HAP-1 (cell line): ENCODE measurements at regions not wholly inside any gene's neighbourhood (a gene's known extent, or its start where the extent isn't known, plus 50 kb on each side); places are given as distances from the start of the nearest gene placed in this dataset.

ENCODE experiments used
- DNase-seq, 2 experiments: peaks; one replicate each; pipeline ENCODE4 v3.0.0-alpha.2; 2016 to 2020; ENCODE audit warnings: low spot score in 2 of 2
- H3K27me3 ChIP-seq: fragments of 250-450 bp; sonication (Bioruptor Pico); 2 replicates; pipeline ENCODE4 v1.5.1; 2020; ENCODE audit warnings: low read depth, mild to moderate bottlenecking, moderate library complexity
- H3K36me3 ChIP-seq: fragments of 250-450 bp; sonication (Bioruptor Pico); replicated peaks from 2 replicates; pipeline ENCODE4 v1.5.1; 2020; ENCODE audit warnings: mild to moderate bottlenecking
- H3K4me1 ChIP-seq: fragments of 250-450 bp; sonication (Bioruptor Pico); 2 replicates; pipeline ENCODE4 v1.5.1; 2020; ENCODE audit warnings: mild to moderate bottlenecking
- H3K4me3 ChIP-seq: fragments of 250-450 bp; sonication (Bioruptor Pico); 2 replicates; pipeline ENCODE4 v1.5.1; 2020; ENCODE audit warnings: mild to moderate bottlenecking, moderate library complexity
- H3K9me3 ChIP-seq: fragments of 250-450 bp; sonication (Bioruptor Pico); 2 replicates; pipeline ENCODE4 v1.5.1; 2020; ENCODE audit warnings: mild to moderate bottlenecking, moderate library complexity
- in situ Hi-C: fragments of 300-500 bp; cut with MboI; formaldehyde crosslinking; loops from 3 replicates; pipeline ENCODE4 v1.14.3; 2020; ENCODE audit warnings: low sequenced_read_pairs, inconsistent platforms, mixed read lengths

- in situ Hi-C loops = no loop called here
- DNase-seq = no peak
- Histone ChIP-seq H3K27me3 (0 out of 2 replicates have a peak, but pooled peaks cover 4% of the 10 kb centered on the region), H3K4me3 (no peak overlapping the region), H3K4me1 (no peaks in the 10 kb centered on the region), H3K36me3 (no peaks in the 10 kb centered on the region), H3K9me3 (no peaks in the 10 kb centered on the region)
These were observed 1497.4 kb upstream of the CADM2 start for GRCh38 chr3:83461411-83461810.

GRCh38 chr3:83477563-83477962 is 1481.2 kb upstream of the CADM2 start:
- DNase-seq = no peak
- in situ Hi-C loops = no loop called here
- no peak overlapping the region for H3K4me3 ChIP-seq
- no peaks in the 10 kb centered on the region for H3K4me1 ChIP-seq
- H3K27me3 ChIP-seq = no peaks in the 10 kb centered on the region
- H3K36me3 ChIP-seq = no peaks in the 10 kb centered on the region
- H3K9me3 ChIP-seq = no peaks in the 10 kb centered on the region

- in situ Hi-C loops = no loop called here
- Histone ChIP-seq H3K27me3 (no peaks in the 10 kb centered on the region), H3K36me3 (no peaks in the 10 kb centered on the region), H3K4me1 (no peaks in the 10 kb centered on the region), H3K4me3 (no peak overlapping the region), H3K9me3 (no peaks in the 10 kb centered on the region)
- no peak for DNase-seq
These were observed 1476.3 kb upstream of the CADM2 start for GRCh38 chr3:83482402-83483070.

GRCh38 chr3:83496462-83496861 is 1462.3 kb upstream of the CADM2 start:
- no peaks in the 10 kb centered on the region for H3K9me3 ChIP-seq
- H3K4me1 ChIP-seq = no peaks in the 10 kb centered on the region
- H3K27me3 ChIP-seq = no peaks in the 10 kb centered on the region
- DNase-seq = no peak
- H3K36me3 ChIP-seq = no peaks in the 10 kb centered on the region
- in situ Hi-C loops = no loop called here
- H3K4me3 ChIP-seq = no peak overlapping the region

GRCh38 chr3:83498361-83499016 is 1460.3 kb upstream of the CADM2 start:
- Histone ChIP-seq H3K27me3 (no peaks in the 10 kb centered on the region), H3K36me3 (no peaks in the 10 kb centered on the region), H3K9me3 (no peaks in the 10 kb centered on the region), H3K4me1 (no peaks in the 10 kb centered on the region), H3K4me3 (no peak overlapping the region)
- DNase-seq = no peak
- in situ Hi-C loops = no loop called here

- no peak for DNase-seq
- Histone ChIP-seq H3K36me3 (no peaks in the 10 kb centered on the region), H3K4me3 (no peak overlapping the region), H3K27me3 (no peaks in the 10 kb centered on the region), H3K4me1 (no peaks in the 10 kb centered on the region), H3K9me3 (no peaks in the 10 kb centered on the region)
- in situ Hi-C loops = no loop called here
These were observed 1458.4 kb upstream of the CADM2 start for GRCh38 chr3:83500422-83500821.

- no peak for DNase-seq
- Histone ChIP-seq H3K36me3 (no peaks in the 10 kb centered on the region), H3K4me3 (no peak overlapping the region), H3K27me3 (no peaks in the 10 kb centered on the region), H3K9me3 (no peaks in the 10 kb centered on the region), H3K4me1 (no peaks in the 10 kb centered on the region)
- in situ Hi-C loops = no loop called here
These were observed 1457.9 kb upstream of the CADM2 start for GRCh38 chr3:83500931-83501330.

- Histone ChIP-seq H3K4me1 (no peaks in the 10 kb centered on the region), H3K36me3 (no peaks in the 10 kb centered on the region), H3K9me3 (no peaks in the 10 kb centered on the region), H3K4me3 (no peak overlapping the region), H3K27me3 (no peaks in the 10 kb centered on the region)
- in situ Hi-C loops = no loop called here
- DNase-seq = no peak
These were observed 1445.7 kb upstream of the CADM2 start for GRCh38 chr3:83513051-83513450.

- no peaks in the 10 kb centered on the region for H3K27me3 ChIP-seq
- H3K36me3 ChIP-seq = no peaks in the 10 kb centered on the region
- no peaks in the 10 kb centered on the region for H3K9me3 ChIP-seq
- DNase-seq = no peak
- H3K4me3 ChIP-seq = no peak overlapping the region
- no peaks in the 10 kb centered on the region for H3K4me1 ChIP-seq
- in situ Hi-C loops = no loop called here
These were observed 1445.1 kb upstream of the CADM2 start for GRCh38 chr3:83513677-83514076.

GRCh38 chr3:83514130-83514914 is 1444.5 kb upstream of the CADM2 start:
- Histone ChIP-seq H3K36me3 (no peaks in the 10 kb centered on the region), H3K9me3 (no peaks in the 10 kb centered on the region), H3K27me3 (no peaks in the 10 kb centered on the region), H3K4me3 (no peak overlapping the region), H3K4me1 (no peaks in the 10 kb centered on the region)
- in situ Hi-C loops = no loop called here
- DNase-seq = no peak

- no peaks in the 10 kb centered on the region for H3K36me3 ChIP-seq
- no peaks in the 10 kb centered on the region for H3K4me1 ChIP-seq
These were observed 1443.7 kb upstream of the CADM2 start for GRCh38 chr3:83515123-83515522.

GRCh38 chr3:83523470-83524073 is 1435.2 kb upstream of the CADM2 start:
- peak; percentile 64 to 83 for DNase-seq
- no peaks in the 10 kb centered on the region for H3K36me3 ChIP-seq
- H3K4me1 ChIP-seq = no peaks in the 10 kb centered on the region
- in situ Hi-C loops = no loop called here
- no peaks in the 10 kb centered on the region for H3K9me3 ChIP-seq
- no peaks in the 10 kb centered on the region for H3K27me3 ChIP-seq
- no peak overlapping the region for H3K4me3 ChIP-seq

More at GRCh38 chr3:83515123-83515522, 1443.7 kb upstream of the CADM2 start:
- in situ Hi-C loops = no loop called here
- H3K27me3 ChIP-seq = no peaks in the 10 kb centered on the region
- H3K4me3 ChIP-seq = no peak overlapping the region
- no peak for DNase-seq
- H3K9me3 ChIP-seq = no peaks in the 10 kb centered on the region

- no peaks in the 10 kb centered on the region for H3K36me3 ChIP-seq
- no peaks in the 10 kb centered on the region for H3K27me3 ChIP-seq
- in situ Hi-C loops = no loop called here
- DNase-seq = no peak
- no peak overlapping the region for H3K4me3 ChIP-seq
- no peaks in the 10 kb centered on the region for H3K9me3 ChIP-seq
- H3K4me1 ChIP-seq = no peaks in the 10 kb centered on the region
These were observed 1433.9 kb upstream of the CADM2 start for GRCh38 chr3:83524901-83525300.

GRCh38 chr3:83559082-83559481 is 1399.7 kb upstream of the CADM2 start:
- DNase-seq = no peak

More at GRCh38 chr3:83559082-83559481, 1399.7 kb upstream of the CADM2 start:
- Histone ChIP-seq H3K4me1 (no peaks in the 10 kb centered on the region), H3K27me3 (no peaks in the 10 kb centered on the region), H3K4me3 (no peak overlapping the region), H3K36me3 (no peaks in the 10 kb centered on the region), H3K9me3 (no peaks in the 10 kb centered on the region)
- in situ Hi-C loops = no loop called here
